SK-N-SH treated with all-trans-retinoic acid at 6 μM for 48 hours (cell line): ENCODE measurements at regions not wholly inside any gene's neighbourhood (a gene's known extent, or its start where the extent isn't known, plus 50 kb on each side); places are given as distances from the start of the nearest gene placed in this dataset.

Experiments
- ATAC-seq: fragments of 200-7000 bp; cut with Tn5 transposase; 3 replicates; pipeline ENCODE4 v1.9.1; 2020; ENCODE audit warnings: mild to moderate bottlenecking, moderate library complexity
- ARNTL ChIP-seq: fragments of 450-650 bp; formaldehyde crosslinking; IDR thresholded peaks from 2 replicates; pipeline ENCODE4 v1.5.0; 2020; ENCODE audit warnings: low read depth, mild to moderate bottlenecking, moderate library complexity, borderline replicate concordance
- BACH2 ChIP-seq: fragments of 250-450 bp; sonication (Bioruptor Pico); IDR thresholded peaks from 2 replicates; pipeline ENCODE4 v1.9.0; 2021; ENCODE audit warnings: mild to moderate bottlenecking, borderline replicate concordance
- CREB5 ChIP-seq: fragments of 250-450 bp; sonication (Bioruptor Pico); IDR thresholded peaks from 2 replicates; pipeline ENCODE4 v1.5.1; 2020; ENCODE audit warnings: low read depth, mild to moderate bottlenecking, moderate library complexity
- CSDC2 ChIP-seq: fragments of 250-450 bp; sonication (Bioruptor Pico); IDR thresholded peaks from 2 replicates; pipeline ENCODE4 v1.5.0; 2020; ENCODE audit warnings: mild to moderate bottlenecking, moderate library complexity
- CSRNP3 ChIP-seq: fragments of 250-450 bp; sonication (Bioruptor Pico); IDR thresholded peaks from 2 replicates; pipeline ENCODE4 v1.5.1; 2021; ENCODE audit warnings: mild to moderate bottlenecking, moderate library complexity
- ESRRG ChIP-seq: fragments of 250-450 bp; sonication (Bioruptor Pico); IDR thresholded peaks from 2 replicates; pipeline ENCODE4 v1.6.1; 2021; ENCODE audit warnings: mild to moderate bottlenecking
- GLIS3 ChIP-seq: fragments of 250-450 bp; sonication (Bioruptor Pico); IDR thresholded peaks from 2 replicates; pipeline ENCODE4 v1.5.0; 2020; ENCODE audit warnings: mild to moderate bottlenecking, moderate library complexity
- ISL1 ChIP-seq: fragments of 250-450 bp; sonication (Bioruptor Pico); IDR thresholded peaks from 2 replicates; pipeline ENCODE4 v2.1.2; 2022; ENCODE audit warnings: mild to moderate bottlenecking, moderate library complexity
- OSR1 ChIP-seq: fragments of 250-450 bp; sonication (Bioruptor Pico); IDR thresholded peaks from 2 replicates; pipeline ENCODE4 v1.8.0; 2022; ENCODE audit warnings: moderate library complexity, mild to moderate bottlenecking, inconsistent platforms
- PATZ1 ChIP-seq: fragments of 250-450 bp; sonication (Bioruptor Pico); IDR thresholded peaks from 2 replicates; pipeline ENCODE4 v1.8.0; 2020; ENCODE audit warnings: mild to moderate bottlenecking, moderate library complexity, borderline replicate concordance
- POU6F1 ChIP-seq: fragments of 250-450 bp; sonication (Bioruptor Pico); IDR thresholded peaks from 2 replicates; pipeline ENCODE4 v1.8.0; 2021; ENCODE audit warnings: low read depth, mild to moderate bottlenecking, moderate library complexity, borderline replicate concordance
- PPARA ChIP-seq: fragments of 250-450 bp; sonication (Bioruptor Pico); IDR thresholded peaks from 2 replicates; pipeline ENCODE4 v1.5.0; 2020; ENCODE audit warnings: mild to moderate bottlenecking, borderline replicate concordance
- RARB ChIP-seq: fragments of 250-450 bp; sonication (Bioruptor Pico); IDR thresholded peaks from 2 replicates; pipeline ENCODE4 v1.8.0; 2021; ENCODE audit warnings: mild to moderate bottlenecking, moderate library complexity
- SNAI2 ChIP-seq: fragments of 250-450 bp; sonication (Bioruptor Pico); IDR thresholded peaks from 2 replicates; pipeline ENCODE4 v1.5.0; 2020; ENCODE audit warnings: mild to moderate bottlenecking, moderate library complexity
- TCF4 ChIP-seq: fragments of 250-450 bp; sonication (Bioruptor Pico); IDR thresholded peaks from 2 replicates; pipeline ENCODE4 v1.8.0; 2021; ENCODE audit warnings: mild to moderate bottlenecking, moderate library complexity, borderline replicate concordance
- TOX ChIP-seq: fragments of 250-450 bp; sonication (Bioruptor Pico); IDR thresholded peaks from 2 replicates; pipeline ENCODE4 v1.8.0; 2021; ENCODE audit warnings: mild to moderate bottlenecking, moderate library complexity, borderline replicate concordance
- ZC3H10 ChIP-seq: fragments of 250-450 bp; sonication (Bioruptor Pico); IDR thresholded peaks from 2 replicates; pipeline ENCODE4 v1.5.1; 2021; ENCODE audit warnings: mild to moderate bottlenecking, moderate library complexity
- ZFP3 ChIP-seq: fragments of 250-450 bp; sonication (Bioruptor Pico); IDR thresholded peaks from 2 replicates; pipeline ENCODE4 v1.5.0; 2020; ENCODE audit warnings: mild to moderate bottlenecking, moderate library complexity
- ZFP30 ChIP-seq: fragments of 450-650 bp; formaldehyde crosslinking; IDR thresholded peaks from 2 replicates; pipeline ENCODE4 v1.5.0; 2022; ENCODE audit warnings: mild to moderate bottlenecking, moderate library complexity
- ZNF565 ChIP-seq: fragments of 450-650 bp; formaldehyde crosslinking; conservative IDR thresholded peaks from 2 replicates; pipeline ENCODE4 v1.5.0; 2020; ENCODE audit warnings: low read depth, mild to moderate bottlenecking, moderate library complexity
- ZNF70 ChIP-seq: fragments of 450-650 bp; formaldehyde crosslinking; IDR thresholded peaks from 2 replicates; pipeline ENCODE4 v1.5.0; 2020; ENCODE audit warnings: mild to moderate bottlenecking, moderate library complexity
- ZNF8 ChIP-seq: fragments of 450-650 bp; formaldehyde crosslinking; IDR thresholded peaks from 2 replicates; pipeline ENCODE4 v1.5.0; 2020; ENCODE audit warnings: mild to moderate bottlenecking, moderate library complexity

DNA sequence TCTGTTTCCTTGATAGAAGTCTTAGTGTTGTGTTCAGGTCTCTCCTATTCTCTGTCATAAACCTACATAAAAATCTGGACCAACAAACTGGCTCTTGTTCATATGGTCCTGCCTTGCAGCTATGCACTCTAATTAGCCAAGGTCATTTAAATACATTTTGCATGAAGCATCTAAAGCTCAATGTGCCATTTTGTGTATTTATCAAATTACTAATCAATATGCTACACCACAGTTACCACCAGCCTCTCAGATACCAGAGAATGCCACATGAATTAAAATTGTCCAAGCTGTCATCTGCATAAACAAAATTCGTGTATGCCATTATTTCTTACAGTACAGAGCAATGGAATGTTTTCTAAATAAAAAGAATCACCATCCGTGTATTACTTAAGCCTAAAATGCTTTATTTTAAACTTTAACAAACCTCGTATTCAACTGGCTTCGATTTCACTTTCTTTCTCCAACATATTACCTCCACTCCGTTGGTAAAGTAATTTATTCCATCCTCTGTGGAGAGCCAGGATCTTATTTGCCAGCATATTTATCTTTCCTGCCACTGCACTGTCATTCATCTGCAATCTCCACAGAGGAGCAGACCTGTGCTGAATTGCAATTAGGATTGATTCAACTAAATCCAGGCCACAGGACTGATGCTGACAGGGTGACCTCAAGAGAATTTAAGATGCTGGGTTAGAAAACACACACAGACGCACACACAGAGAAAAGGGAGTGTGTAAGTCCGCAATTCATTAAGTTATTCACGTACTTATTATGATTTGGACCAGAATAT lies 284.1 kb upstream of the FOXG1 start:
- TF ChIP-seq RARB (CRISPR knock-in tag) (no peak), PATZ1 (CRISPR knock-in tag) (no peak), CSDC2 (CRISPR knock-in tag) (no peak), ISL1 (CRISPR knock-in tag) (no peak), CREB5 (CRISPR knock-in tag) (no peak), ZC3H10 (CRISPR knock-in tag) (no peak), PPARA (no peak)
- no peak for ATAC-seq

- no peak for ATAC-seq
- TF ChIP-seq ZNF70 (CRISPR knock-in tag) (no peak), PATZ1 (CRISPR knock-in tag) (no peak), POU6F1 (CRISPR knock-in tag) (no peak), CSRNP3 (CRISPR knock-in tag) (no peak), SNAI2 (CRISPR knock-in tag) (no peak), CREB5 (CRISPR knock-in tag) (no peak), ZFP30 (CRISPR knock-in tag) (no peak), ZC3H10 (CRISPR knock-in tag) (no peak), CSDC2 (CRISPR knock-in tag) (no peak), BACH2 (CRISPR knock-in tag) (no peak), ZFP3 (CRISPR knock-in tag) (no peak), ZNF8 (CRISPR knock-in tag) (no peak), TCF4 (CRISPR knock-in tag) (no peak), RARB (CRISPR knock-in tag) (no peak), ESRRG (CRISPR knock-in tag) (no peak)
These were observed 283.1 kb upstream of the FOXG1 start for GRCh38 chr14:28483506-28483905.

- TF ChIP-seq TOX (CRISPR knock-in tag), result no peak
- TF ChIP-seq TCF4 (CRISPR knock-in tag), result no peak
- no peak for TF ChIP-seq SNAI2 (CRISPR knock-in tag)
- no peak for TF ChIP-seq GLIS3 (CRISPR knock-in tag)
- no peak for TF ChIP-seq PATZ1 (CRISPR knock-in tag)
- no peak for TF ChIP-seq ISL1 (CRISPR knock-in tag)
- no peak for TF ChIP-seq CSDC2 (CRISPR knock-in tag)
- no peak for TF ChIP-seq ZNF8 (CRISPR knock-in tag)
- no peak for TF ChIP-seq CREB5 (CRISPR knock-in tag)
- no peak for TF ChIP-seq ZFP30 (CRISPR knock-in tag)
- no peak for TF ChIP-seq ESRRG (CRISPR knock-in tag)
- no peak for TF ChIP-seq OSR1 (CRISPR knock-in tag)
- TF ChIP-seq ZNF565 (CRISPR knock-in tag), result no peak
- no peak for TF ChIP-seq ZNF70 (CRISPR knock-in tag)
- TF ChIP-seq ARNTL (CRISPR knock-in tag), result no peak
- TF ChIP-seq ZFP3 (CRISPR knock-in tag), result no peak
- no peak for ATAC-seq
These were observed 277.9 kb upstream of the FOXG1 start for GRCh38 chr14:28488684-28489083.
